Loucy (cell line): ENCODE measurements at regions not wholly inside any gene's neighbourhood (a gene's known extent, or its start where the extent isn't known, plus 50 kb on each side); places are given as distances from the start of the nearest gene placed in this dataset.

ENCODE experiments used
- H2AFZ ChIP-seq: fragments of 200-600 bp; sonication (generic); 2 replicates; pipeline ENCODE4 v1.6.0; 2016; ENCODE audit warnings: antibody characterized with exemption, mild to moderate bottlenecking, low read length, moderate library complexity
- H3F3A ChIP-seq: fragments of 200-600 bp; 2 replicates; pipeline ENCODE4 v1.6.0; 2016; ENCODE audit warnings: antibody characterized with exemption, low read depth, mild to moderate bottlenecking
- H3K27me3 ChIP-seq: fragments of 200-600 bp; sonication (generic); 2 replicates; pipeline ENCODE4 v1.6.1; 2014; ENCODE audit warnings: low read length, mild to moderate bottlenecking; ENCODE audit not compliant: insufficient read depth, poor library complexity, severe bottlenecking
- H3K36me3 ChIP-seq: fragments of 200-600 bp; sonication (generic); 2 replicates; pipeline ENCODE4 v1.6.1; 2016; ENCODE audit warnings: low read length; ENCODE audit not compliant: insufficient read depth
- H3K4me1 ChIP-seq: fragments of 200-600 bp; sonication (generic); 2 replicates; pipeline ENCODE4 v1.5.1; 2014; ENCODE audit warnings: low read length, mild to moderate bottlenecking; ENCODE audit not compliant: insufficient read depth, poor library complexity, severe bottlenecking
- H3K4me2 ChIP-seq: fragments of 200-600 bp; sonication (generic); 2 replicates; pipeline ENCODE4 v1.6.0; 2014; ENCODE audit warnings: antibody characterized with exemption, low read length, low read depth, mild to moderate bottlenecking; ENCODE audit not compliant: poor library complexity, severe bottlenecking
- H3K4me3 ChIP-seq: fragments of 200-600 bp; sonication (generic); 2 replicates; pipeline ENCODE4 v1.5.1; 2014; ENCODE audit warnings: low read length, mild to moderate bottlenecking, mixed read lengths; ENCODE audit not compliant: poor library complexity, severe bottlenecking
- H3K79me2 ChIP-seq: fragments of 200-600 bp; sonication (generic); 2 replicates; pipeline ENCODE4 v1.6.1; 2014; ENCODE audit warnings: low read length; ENCODE audit not compliant: insufficient read depth
- H3K9ac ChIP-seq: fragments of 200-600 bp; sonication (generic); 2 replicates; pipeline ENCODE4 v1.6.0; 2014; ENCODE audit warnings: mild to moderate bottlenecking, low read depth, low read length, moderate library complexity; ENCODE audit not compliant: poor library complexity, severe bottlenecking
- H3K9me2 ChIP-seq: fragments of 200-600 bp; sonication (generic); replicated peaks from 2 replicates; pipeline ENCODE4 v1.6.1; 2016; ENCODE audit warnings: low read depth, low read length, mixed read lengths
- H3K9me3 ChIP-seq: fragments of 200-600 bp; sonication (generic); 2 replicates; pipeline ENCODE4 v1.6.1; 2014; ENCODE audit warnings: mild to moderate bottlenecking, antibody characterized with exemption, low read length, low read depth; ENCODE audit not compliant: insufficient read depth
- H4K20me1 ChIP-seq: fragments of 200-600 bp; sonication (generic); 2 replicates; pipeline ENCODE4 v1.6.0; 2014; ENCODE audit warnings: antibody characterized with exemption, low read length, mild to moderate bottlenecking; ENCODE audit not compliant: insufficient read depth, poor library complexity, severe bottlenecking
- EZH2phosphoT487 ChIP-seq: fragments of 200-600 bp; IDR thresholded peaks from 2 replicates; pipeline ENCODE4 v1.6.1; 2018; ENCODE audit warnings: antibody characterized with exemption, mild to moderate bottlenecking, moderate library complexity, borderline replicate concordance
- TF ChIP-seq, protein P1 (sequence below): fragments of 200-600 bp; sonication (generic); conservative IDR thresholded peaks from 2 replicates; pipeline ENCODE4 v1.5.1; 2014; ENCODE audit warnings: mild to moderate bottlenecking, antibody characterized with exemption, low read length

- H3K9me2 ChIP-seq = no peaks in the 10 kb centered on the region
- no peaks in the 10 kb centered on the region for H3K4me1 ChIP-seq
- no peaks in the 10 kb centered on the region for H3K36me3 ChIP-seq
- H3K4me3 ChIP-seq = no peak overlapping the region
- H3F3A ChIP-seq = no peaks in the 10 kb centered on the region
- no peaks in the 10 kb centered on the region for H3K9me3 ChIP-seq
- H3K4me2 ChIP-seq = no peak overlapping the region
- H2AFZ ChIP-seq = no peak overlapping the region
- no peak for TF ChIP-seq EZH2phosphoT487
- TF ChIP-seq, protein P1, sequence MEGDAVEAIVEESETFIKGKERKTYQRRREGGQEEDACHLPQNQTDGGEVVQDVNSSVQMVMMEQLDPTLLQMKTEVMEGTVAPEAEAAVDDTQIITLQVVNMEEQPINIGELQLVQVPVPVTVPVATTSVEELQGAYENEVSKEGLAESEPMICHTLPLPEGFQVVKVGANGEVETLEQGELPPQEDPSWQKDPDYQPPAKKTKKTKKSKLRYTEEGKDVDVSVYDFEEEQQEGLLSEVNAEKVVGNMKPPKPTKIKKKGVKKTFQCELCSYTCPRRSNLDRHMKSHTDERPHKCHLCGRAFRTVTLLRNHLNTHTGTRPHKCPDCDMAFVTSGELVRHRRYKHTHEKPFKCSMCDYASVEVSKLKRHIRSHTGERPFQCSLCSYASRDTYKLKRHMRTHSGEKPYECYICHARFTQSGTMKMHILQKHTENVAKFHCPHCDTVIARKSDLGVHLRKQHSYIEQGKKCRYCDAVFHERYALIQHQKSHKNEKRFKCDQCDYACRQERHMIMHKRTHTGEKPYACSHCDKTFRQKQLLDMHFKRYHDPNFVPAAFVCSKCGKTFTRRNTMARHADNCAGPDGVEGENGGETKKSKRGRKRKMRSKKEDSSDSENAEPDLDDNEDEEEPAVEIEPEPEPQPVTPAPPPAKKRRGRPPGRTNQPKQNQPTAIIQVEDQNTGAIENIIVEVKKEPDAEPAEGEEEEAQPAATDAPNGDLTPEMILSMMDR = no peak
- H3K27me3 ChIP-seq = no peaks in the 10 kb centered on the region
- H3K79me2 ChIP-seq = no peaks in the 10 kb centered on the region
- no peak overlapping the region for H3K9ac ChIP-seq
- no peaks in the 10 kb centered on the region for H4K20me1 ChIP-seq
Observed at GRCh38 chr1:60699325-60699724, 383.0 kb upstream of the NFIA start.

- Histone ChIP-seq H3K36me3 (no peaks in the 10 kb centered on the region), H2AFZ (no peak overlapping the region), H3K79me2 (no peaks in the 10 kb centered on the region), H3K4me2 (no peak overlapping the region), H3K9ac (no peak overlapping the region), H3K9me3 (no peaks in the 10 kb centered on the region; the same call in 1 of the 2 replicates), H3K9me2 (no peaks in the 10 kb centered on the region), H3F3A (no peaks in the 10 kb centered on the region), H3K4me3 (no peak overlapping the region), H3K4me1 (no peaks in the 10 kb centered on the region), H4K20me1 (no peaks in the 10 kb centered on the region), H3K27me3 (no peaks in the 10 kb centered on the region)
- TF ChIP-seq, protein P1 = no peak
- no peak for TF ChIP-seq EZH2phosphoT487
Observed at GRCh38 chr1:60697204-60697994, 385.0 kb upstream of the NFIA start.

DNA sequence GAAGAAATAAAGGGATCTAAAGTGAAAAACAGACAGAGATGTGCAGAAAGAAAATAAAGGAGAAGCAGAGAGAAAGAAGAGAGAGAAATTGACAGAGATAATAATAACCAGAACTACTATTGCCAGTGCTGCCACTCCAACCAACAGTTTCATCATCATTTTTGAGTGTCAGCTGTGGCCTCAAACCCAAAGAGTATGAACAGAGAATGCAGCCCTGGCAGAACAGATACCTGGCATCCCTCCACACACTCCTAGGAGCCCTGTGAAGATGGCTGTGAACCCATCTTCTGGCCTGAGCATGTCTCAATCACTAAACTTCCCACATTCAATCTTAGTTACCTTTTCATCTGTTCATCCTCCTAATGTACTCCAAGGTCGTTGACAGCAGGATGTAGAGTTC lies 385.8 kb upstream of the NFIA start:
- Histone ChIP-seq H3K27me3 (no peaks in the 10 kb centered on the region), H4K20me1 (no peaks in the 10 kb centered on the region), H3K4me3 (no peak overlapping the region), H3K4me1 (no peaks in the 10 kb centered on the region), H3K9me2 (no peaks in the 10 kb centered on the region), H3K79me2 (no peaks in the 10 kb centered on the region), H3K4me2 (no peak overlapping the region), H3F3A (no peaks in the 10 kb centered on the region), H3K9ac (no peak overlapping the region), H2AFZ (no peak overlapping the region), H3K9me3 (no peaks in the 10 kb centered on the region; the same call in 1 of the 2 replicates), H3K36me3 (no peaks in the 10 kb centered on the region)
- TF ChIP-seq, protein P1 = no peak
- no peak for TF ChIP-seq EZH2phosphoT487
